ENCODE measurements at regions not wholly inside any gene's neighbourhood (a gene's known extent, or its start where the extent isn't known, plus 50 kb on each side); places are given as distances from the start of the nearest gene placed in this dataset.

DNA sequence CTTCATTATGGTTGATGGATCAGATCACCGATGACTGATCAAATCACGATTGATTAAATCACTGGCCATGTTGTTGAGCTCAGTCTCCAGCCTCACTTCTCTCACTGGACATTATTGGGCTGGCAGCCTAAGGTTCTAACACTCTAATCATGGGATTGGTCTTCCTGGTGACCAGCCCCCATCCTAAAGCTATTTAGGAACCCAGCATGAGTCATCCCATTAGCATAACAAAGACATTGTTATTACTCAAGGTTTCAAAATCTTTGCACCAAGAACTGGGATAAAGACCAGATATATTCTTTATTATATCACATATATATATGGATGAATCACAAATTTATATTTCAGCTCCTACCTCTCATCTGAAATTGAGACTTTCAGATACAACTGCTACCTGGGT lies 272.1 kb upstream of the IL12B start:
- DNase-seq, result no peak

DNA sequence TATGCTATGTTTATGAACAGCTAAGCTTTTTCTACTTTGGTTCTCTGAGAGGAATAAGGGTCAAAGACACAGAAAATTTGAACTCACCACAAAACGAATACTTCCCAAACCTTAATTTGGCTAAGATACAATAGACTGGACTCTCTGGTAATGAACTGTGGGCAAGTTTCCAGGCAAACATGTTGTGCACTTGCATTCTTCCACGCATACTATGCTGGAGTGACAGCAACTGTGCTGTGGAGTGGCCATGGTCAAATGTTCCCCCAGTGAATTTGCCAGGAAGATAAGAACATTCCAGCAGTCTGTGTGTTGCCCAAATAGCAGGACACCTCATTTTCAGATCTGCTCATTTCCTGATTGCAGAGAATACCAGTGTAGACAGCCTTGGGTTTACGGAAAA lies 275.3 kb upstream of the IL12B start:
- DNase-seq, result no peak

DNA sequence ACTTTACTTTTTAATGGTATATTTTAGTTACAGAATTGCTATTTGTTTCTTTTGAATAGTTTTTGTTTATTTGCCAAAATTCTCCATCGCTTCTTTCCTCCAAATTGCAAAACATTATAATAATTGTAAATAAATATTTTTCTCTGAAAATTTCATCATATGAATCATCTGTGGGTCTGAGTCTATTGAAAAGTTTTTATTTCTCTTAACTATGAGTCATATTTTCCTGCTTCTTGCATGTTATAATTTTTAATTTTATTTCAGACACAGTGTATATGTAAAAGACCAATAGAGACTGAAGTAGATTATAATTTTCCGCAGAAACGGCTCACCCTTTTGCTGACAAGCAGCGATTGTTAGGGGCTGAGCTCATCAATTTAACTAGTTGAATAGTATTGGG lies 279.1 kb upstream of the IL12B start:
- peak; percentile 14 for DNase-seq

DNA sequence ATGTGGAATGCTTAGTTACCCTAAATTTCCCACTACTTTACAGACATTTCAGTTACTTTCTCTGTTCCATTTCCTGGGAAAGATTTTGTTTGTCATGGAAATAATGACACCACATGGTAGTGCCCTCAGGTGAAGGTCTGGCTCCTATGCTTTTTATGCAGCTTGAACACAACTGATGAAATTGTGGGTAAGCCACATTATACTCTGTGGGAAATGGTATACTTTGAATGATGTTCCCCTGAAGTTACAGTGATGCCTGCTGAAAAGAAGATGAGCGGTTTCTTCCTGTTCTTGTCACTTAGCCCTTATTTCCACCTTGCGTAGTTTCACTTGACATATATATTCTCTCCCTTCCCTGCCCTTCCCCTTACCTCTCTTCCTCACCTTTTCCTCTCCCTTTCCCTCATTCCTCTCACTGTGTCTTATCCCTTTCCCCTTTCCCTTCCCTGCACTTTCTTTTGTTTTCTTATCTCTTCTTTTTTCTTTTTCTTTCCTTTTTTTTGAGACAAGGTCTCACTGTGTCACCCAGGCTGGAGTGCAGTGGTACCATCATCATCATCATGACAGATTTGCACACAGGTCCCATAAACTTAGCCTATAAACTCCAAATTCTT lies 280.8 kb upstream of the IL12B start:
- peak; percentile 19 for DNase-seq

DNA sequence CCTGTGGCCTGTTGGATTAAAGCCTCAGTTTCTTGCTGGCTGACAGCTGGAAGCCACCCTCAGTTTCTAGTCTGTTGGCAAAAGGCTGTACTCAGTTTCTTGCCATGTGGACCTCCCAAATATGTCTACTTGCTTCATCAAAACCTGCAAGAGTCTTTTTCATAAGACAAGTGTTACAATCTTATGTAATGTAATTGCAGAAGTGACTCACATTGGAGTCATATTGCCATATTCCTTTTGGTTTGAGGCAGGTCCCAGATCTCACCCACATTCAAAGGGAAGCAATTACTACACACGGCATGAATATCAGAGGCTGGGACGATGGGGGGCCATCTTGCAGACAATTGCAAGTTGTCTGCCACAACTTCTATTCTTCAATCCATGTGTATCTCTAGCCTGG lies 286.7 kb upstream of the IL12B start:
- DNase-seq, result no peak

DNA sequence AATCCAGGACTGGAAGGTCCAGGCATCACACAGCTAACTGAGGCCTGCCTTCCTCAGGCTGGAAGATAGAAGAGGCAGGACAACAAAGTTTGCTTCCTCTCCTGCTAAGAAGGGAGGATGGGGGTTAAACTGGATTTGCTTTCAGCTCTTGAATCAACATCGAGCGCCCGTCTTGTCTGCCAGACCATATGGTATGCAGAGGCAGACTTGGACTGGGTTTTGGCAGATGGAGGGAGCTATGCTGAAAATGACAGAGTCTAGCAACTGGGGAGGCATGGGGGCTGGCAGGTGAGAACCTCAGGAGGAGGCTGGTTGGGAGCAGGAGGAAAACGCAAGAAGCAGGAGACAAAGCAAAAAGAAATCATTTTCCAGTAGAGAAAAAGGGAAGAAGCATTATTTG lies 289.5 kb upstream of the IL12B start:
- no peak for DNase-seq

DNA sequence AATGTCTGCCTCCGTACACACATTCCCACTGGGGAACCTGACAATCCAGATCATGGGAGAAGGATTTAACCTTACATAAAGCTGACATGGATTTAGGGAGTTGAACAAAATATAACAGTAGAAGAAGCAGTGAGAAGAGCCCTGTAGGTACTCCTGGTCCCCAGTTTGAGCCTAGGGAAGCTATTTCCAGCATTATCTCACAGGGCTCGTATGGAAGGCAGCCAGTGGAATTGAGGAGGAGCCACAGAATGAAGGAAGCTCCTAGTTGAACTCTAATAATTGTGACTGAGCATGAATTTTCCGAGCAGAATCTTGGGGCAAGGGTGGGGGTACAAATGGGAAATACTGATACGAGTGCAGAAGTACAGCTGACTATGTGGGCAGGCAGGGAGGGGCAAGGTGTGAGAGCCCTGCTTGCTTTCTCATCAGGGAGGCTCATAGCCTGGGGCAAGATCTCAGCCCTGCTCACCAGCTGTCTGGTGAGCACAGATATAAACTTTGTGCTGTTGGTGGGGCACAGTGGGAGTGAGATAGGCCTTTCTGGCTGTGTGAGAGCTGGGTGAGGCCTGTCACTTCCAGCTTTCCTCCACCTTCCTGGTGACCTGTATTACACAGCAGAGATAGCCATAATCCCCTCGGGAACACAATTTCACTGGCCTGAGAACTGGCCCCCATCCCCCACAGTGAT lies 290.7 kb upstream of the IL12B start:
- peak; percentile 77 for DNase-seq

DNA sequence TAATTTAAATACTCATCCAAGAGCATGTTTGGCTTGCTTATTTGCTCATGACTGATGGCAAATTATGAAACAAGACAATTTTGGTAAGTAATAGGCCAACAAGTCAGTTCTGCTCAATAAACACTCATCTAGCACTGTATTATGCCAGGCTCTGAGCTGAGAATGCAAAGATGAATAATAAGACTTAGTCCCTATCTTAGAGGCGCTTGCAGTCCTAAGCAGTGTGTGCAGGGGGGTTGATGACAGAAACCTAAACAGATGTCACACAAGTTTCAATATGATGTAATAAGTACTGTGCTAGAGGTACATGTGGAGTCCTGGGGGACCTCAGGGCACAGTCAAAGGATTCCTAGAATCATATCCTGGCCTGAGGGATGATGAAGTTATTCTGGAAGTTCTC lies 287.6 kb upstream of the ADRA1B start:
- no peak for DNase-seq

DNA sequence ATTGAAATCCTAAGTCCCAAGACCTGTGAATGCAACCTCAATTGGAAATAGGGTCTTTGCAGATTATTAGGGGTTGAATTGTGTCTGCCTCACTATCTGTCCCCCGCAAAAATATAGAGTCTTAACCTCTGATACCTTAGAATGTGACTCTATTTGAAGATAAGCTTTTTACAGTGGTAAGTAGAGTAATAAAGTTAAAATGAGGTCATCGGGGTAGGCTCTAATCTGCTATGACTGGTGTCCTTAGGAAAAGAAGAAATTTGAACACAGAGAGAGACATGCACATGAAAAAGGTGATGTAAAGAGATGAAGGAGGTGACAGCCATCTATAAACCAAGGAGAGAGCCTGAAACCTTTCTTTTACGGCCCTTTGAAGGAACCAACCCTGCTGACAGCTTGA lies 287.1 kb upstream of the ADRA1B start:
- DNase-seq, result peak; percentile 7

DNA sequence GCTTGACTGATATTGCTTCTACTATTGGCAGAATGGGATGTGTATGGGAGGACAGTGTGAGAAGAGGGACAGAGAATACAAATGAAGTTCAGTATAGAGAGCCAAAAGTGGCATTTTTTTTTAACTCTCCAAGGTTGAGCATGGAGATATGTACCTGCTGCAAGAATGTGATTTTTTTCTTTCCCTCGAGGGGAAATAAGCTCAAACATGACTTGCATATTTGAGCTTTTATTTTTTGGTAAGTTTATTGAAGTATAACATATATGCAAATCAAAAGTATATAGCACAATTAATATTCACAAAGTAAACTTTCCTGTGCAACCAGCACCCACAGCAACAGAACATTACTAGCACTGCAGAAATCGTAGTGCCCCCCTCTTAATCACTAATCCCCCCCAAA lies 285.7 kb upstream of the ADRA1B start:
- DNase-seq, result no peak

DNA sequence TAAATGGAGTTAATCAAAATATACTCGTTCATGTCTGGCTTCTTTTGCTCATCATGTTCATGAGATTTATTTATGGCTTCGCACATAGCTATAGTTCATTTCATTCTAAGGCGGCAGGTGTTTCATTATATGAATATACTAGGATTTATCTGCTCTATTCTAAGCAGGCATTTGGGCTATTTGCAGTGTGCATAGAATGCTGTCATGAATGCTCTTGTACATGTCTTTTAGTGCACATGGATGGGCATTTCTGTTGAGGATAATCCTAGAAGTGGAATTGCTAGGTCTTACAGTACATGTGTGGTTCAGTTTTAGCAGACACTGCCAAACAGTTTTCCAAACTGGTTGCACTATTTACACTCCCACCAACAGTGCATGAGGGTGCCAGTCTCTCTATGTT lies 285.3 kb upstream of the ADRA1B start:
- DNase-seq, result no peak

DNA sequence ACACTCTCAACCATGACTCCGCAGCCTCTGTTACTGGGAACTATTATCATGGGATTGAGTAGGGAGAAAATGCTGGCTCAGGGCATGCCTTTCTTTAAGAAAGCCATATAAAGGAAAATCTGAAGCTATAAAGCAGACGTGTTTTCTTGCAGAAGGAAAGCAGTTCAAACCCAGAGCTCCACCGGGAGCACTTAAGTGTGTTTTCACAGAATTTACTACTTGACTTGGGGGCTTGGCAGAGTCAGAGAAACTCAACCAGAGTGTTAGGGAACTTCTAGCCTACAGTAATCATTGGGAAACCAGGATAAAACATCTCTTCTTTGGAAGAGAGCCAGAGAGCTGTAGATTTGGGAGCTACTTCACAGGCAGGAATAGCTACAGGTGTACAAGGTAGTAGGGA lies 283.4 kb upstream of the ADRA1B start:
- no peak for DNase-seq

DNA sequence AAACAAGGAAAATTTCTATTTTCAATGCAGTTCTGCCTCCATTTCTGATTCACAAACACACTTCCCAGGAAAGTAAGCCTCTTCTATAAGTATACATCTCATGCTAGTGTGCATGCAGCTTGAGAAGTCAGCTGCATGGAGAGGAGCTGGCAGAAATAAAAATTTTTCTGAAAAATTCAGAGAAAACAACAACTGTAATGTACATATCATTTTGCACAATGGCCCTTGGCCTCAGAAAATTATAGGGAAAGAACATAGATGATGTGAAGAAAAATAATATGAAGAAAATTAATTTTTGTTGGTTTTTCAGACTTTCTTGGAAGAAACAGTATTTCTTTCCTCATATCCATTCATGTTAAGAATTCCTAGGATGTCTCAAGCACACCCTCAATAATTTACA lies 277.8 kb upstream of the ADRA1B start:
- DNase-seq, result no peak

DNA sequence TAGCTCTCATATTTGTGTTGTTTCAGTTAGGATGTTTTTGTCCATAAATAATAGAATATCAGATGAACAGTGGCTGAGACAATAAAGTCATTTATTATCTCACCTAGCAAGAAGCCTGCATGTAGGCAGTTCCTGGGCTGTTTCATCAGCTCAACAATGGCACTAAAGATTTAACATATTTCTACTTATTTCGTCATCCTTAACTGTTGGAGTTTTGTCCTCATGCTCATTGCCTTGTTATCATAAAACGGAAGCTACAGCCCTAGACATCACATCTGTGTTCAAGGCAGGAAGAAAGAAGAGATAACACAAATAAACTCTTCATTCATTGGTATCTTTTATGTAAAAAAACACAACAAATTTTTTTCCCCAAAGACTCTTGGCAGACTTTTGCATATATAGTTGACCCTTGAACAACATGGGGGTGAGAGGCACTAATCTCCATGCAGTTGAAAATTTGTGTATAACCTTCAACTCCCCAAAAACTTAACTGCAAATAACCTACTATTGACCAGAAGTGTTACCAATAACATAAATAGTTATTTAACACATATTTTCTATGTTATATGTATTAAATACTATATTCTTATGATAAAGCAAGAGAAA lies 277.2 kb upstream of the ADRA1B start:
- DNase-seq, result peak; percentile 93

DNA sequence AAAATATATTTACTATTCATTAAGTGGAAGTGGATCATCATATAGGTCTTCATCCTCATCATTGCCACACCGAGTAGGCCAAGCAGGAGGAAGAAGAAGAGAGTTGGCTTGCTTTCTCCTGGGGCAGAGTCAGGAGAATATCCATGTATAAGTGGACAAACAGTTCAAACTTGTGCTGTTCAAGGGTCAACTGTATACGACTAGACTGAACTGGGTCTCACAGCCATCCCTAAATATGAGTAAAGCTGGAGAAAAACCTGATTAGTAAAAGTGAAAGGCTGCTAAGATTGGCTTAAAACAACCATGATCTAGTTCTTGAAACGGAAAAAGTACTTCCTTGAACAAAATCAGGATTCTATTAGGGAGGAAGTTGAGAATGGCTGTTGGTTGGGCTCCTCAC lies 276.7 kb upstream of the ADRA1B start:
- DNase-seq, result peak; percentile 65

DNA sequence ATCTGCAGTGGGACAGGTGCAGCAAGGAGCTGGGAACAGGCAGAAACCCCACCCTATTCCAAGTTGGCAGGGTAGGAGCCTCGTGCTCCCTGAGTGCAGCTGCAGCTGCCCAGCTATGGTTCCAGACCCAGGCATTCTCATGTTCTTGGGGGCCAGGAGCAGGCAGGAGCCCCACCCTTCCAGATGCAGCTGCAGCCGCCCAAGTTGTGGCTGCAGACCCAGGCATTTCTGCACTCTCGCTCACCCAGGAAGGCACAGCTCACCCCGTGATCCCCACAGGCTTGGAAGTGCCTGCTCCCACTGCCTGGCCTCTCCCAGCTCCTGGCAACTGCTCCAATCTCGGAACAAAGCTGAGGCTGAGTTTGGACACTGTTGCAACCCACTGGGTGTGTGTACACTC lies 275.8 kb upstream of the ADRA1B start:
- no peak for DNase-seq

DNA sequence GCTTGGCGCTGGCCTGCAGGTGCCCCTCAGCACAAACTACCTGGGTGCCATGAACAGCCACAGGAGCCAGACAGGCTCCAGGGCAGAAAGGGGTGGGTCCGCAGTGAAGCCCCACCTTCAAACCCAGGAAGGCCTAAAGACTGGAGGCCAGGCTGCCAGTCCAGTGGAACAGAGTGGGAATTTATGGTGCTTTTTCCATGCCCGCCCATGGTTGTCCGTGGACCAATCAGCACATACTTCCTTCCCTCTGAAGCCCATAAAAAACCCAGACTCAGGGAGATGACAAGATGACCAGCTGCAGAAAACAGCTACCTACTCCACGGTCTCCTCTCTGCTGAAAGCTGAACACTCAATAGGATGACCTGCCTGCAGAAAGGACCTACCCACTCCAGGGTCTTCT lies 275.4 kb upstream of the ADRA1B start:
- DNase-seq, result no peak

DNA sequence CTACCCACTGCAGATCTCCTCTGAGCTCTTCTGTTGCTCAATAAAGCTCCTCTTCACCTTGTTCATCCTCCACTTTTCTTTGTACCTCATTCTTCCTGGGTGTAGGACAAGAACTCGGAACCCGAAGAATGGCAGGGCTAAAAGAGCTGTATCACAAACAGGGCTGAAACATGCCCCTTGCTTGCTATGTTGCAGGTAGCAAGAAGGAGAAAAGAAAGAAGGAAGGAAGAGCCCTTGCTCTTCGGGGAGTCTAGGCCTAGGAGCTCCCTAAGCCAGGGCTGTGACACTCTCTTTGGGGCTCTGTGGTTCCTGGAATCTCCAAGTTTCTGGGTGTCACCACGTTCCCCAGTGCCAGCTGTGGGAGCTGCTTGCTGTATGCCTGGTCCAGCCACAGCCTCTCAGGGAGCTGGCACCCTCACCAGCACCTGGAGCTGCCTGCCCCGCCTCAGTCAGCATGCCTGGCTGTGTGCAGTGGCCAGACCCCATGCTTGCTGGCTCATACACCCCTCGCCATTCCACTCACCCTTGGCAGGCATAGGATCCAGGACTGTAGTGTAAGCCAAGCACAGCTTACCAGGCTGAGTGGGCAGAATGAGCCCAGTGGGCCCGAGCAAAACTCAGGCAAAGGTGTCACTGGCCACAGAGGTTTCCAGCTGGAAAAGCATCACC lies 274.8 kb upstream of the ADRA1B start:
- no peak for DNase-seq

DNA sequence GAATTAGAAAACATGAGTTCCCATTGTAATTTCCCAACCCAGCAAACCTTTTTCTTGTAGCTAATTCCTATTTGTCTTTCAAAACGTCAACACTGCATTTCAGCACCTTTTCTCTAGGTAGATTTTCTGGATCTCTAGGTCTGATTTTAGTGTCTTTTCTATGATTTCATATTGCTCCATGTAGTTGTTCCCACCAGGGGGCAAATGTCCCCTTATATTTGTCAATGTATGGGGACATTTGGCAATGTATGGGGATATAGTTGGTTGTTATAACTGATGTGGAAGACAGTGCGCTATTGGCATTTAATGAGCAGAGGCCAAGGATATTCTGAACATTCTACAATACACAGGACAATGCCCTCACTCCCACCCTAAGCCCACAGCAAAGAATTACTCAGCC lies 273.9 kb upstream of the ADRA1B start:
- peak; percentile 25 for DNase-seq

DNA sequence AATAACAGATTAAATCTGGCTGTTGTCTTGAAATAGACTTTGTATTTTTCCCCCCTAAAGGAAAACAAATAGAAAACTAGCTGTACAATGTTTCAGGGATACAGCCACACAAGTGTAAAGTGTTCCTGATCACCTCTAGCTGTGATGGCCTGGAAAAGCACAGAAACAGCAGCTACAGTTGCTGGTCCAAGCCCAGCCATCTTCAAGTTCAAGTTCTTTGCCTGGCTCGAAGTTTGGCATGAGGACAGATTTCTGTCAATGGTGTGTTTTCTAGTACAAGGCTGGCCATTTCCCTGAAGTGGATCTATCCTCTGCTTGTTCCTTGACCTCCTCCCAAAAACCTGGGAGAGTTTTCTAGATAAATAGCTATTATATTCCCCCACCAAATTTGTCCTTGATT lies 272.2 kb upstream of the ADRA1B start:
- DNase-seq, result no peak

DNA sequence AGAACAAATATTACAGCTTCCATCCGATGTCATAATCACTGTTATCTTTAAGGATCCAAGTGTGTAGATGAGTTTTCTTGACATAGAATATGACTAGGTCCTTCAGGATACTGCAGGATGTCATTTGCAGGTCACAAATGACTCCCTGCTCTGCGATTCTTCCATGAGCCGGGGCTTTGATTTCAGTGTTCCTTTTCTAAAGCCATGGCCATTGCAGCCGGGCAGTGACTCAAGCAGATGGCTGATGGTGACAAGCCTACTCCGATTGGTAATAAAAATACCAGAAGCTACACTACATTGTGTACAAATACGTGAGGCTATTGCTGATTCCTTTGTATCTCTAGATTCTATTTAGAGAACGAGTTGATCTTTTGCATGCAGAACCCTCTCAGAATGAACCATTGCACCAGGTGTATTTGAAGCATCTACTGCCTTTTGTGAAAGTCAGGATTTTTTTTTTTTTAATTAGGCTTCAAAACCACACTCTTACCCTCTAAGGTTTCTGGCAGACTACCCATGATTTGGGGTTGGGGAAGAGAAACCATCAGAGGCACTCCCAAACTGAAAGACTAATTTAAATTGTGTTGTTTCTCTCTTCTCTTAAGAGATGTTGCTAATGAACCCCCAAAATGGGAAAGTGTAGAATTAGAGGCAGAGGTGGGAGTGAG lies 271.0 kb upstream of the ADRA1B start:
- DNase-seq, result no peak

DNA sequence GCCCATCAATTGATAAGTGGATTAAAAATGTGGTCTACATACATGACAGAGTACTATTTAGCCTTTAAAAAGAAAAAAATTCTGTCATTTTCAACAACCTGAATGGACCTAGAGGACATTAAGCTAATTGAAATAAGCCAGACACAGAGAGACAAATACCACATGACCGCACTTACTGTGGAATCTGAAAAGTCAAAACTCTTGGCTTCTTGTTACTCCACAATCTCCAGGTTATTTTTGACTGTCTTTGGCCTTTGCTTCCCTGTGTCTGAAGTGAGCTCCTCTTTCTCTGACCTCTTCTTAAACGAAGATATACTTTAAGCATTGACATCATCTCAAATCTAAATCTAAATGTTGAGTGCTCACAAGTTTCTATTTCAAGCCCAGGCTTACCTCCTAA lies 265.5 kb upstream of the ADRA1B start:
- no peak for DNase-seq

DNA sequence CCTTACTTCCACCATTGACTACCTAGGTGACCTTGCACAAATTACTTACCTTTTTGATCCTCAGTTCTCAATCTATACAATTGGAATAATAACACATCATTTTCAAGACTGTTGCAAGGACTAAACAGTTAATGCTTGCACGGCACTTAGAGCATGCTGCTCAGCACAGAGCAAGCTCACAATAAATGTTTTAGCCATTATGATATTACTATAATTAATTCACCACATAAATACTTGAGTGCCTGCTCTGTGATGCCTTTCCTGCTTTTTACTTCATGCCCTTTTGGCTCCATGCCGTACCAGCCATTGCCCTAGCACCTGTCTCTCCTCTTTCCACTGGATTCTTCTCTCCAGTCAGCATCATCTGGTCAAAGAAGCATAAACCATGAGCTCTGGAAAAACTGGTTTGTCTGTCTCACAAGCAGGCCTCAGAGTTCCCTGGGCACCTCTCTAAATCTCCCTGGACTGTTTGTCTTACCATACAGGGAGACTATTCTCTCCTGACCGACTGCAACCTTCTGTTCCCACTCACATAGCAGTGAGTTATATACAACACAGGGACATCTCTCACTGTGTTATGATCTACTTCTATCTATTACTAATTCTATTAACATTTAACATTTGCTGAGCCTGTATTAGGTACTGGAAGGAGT lies 260.4 kb upstream of the ADRA1B start:
- DNase-seq, result no peak
